ENCODE measurements at regions not wholly inside any gene's neighbourhood (a gene's known extent, or its start where the extent isn't known, plus 50 kb on each side); places are given as distances from the start of the nearest gene placed in this dataset.
A peak's percentile ranks its signal among the peaks of the same experiment; 100 is the strongest.

DNA sequence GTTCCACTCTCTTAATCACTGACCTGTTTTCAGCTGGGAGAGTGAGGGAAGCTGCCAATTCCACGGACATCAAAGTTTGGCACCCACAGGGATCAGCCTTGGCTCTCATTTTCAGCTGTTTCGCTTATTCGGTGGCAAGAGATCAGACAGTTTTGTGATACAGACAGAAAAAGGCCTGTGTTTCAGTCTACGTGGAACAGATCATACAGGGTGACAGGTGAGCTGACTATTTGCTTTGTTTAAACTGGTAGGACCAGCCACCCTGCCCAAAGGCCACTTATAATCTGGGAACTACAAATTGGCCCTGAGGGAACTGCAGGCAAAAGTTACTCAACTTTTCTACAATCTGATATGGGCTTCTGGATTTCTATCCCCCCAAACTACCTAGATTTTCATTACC, 128.6 kb downstream of the ZNF467 start:
- Histone ChIP-seq H3K36me3 (replicated peaks in 1 of 2; ENCODE audit: control insufficient read depth in 1 of 2, insufficient read depth in 2 of 2, low read length in 2 of 2) (no peaks in the 10 kb centered on the region), H4K20me1 (ENCODE audit: insufficient read depth, low read length) (no peaks in the 10 kb centered on the region), H3K4me3 (replicated peaks in 1 of 3; ENCODE audit: low read depth in 2 of 3, low read length in 3 of 3) (no peak overlapping the region), H3K79me2 (ENCODE audit: insufficient read depth, low read length) (no peaks in the 10 kb centered on the region), H3K4me1 (ENCODE audit: control insufficient read depth in 1 of 2, insufficient read depth in 2 of 2, low read length in 2 of 2) (no peaks in the 10 kb centered on the region), H3K27ac (ENCODE audit: low read depth in 1 of 2, low read length in 2 of 2) (no peak overlapping the region), H3K9ac (ENCODE audit: insufficient read depth, low read length, poor library complexity, severe bottlenecking) (no peak overlapping the region), H3K9me3 (replicated peaks in 1 of 2; ENCODE audit: control insufficient read depth in 1 of 2, insufficient read depth in 1 of 2, low read length in 2 of 2) (no peaks in the 10 kb centered on the region), H3K27me3 (ENCODE audit: control insufficient read depth in 2 of 2, insufficient read depth in 2 of 2, low read length in 2 of 2) (peaks cover 0 to 1% of the 10 kb centered on the region in 2 donors), H3K4me2 (replicated peaks; ENCODE audit: extremely low read depth, low read length, poor library complexity, severe bottlenecking) (no peak overlapping the region), H2AFZ (ENCODE audit: insufficient read depth, low read depth, low read length, poor library complexity, severe bottlenecking) (no peak overlapping the region)
- no peak for DNase-seq
- Mint-ChIP-seq H3K4me3 (no peak overlapping the region), H3K27ac (peak overlapping the region in 1 of 7 donors; percentile 25), H3K36me3 (no peaks in the 10 kb centered on the region), H3K4me1 (no peaks in the 10 kb centered on the region), H3K9me3 (peaks cover 0 to 3% (median 0%) of the 10 kb centered on the region in 7 donors), H3K27me3 (ENCODE audit: low read depth in 3 of 3) (peaks cover 5 to 17% (median 12%) of the 10 kb centered on the region in 3 donors)
- TF ChIP-seq, protein P1, sequence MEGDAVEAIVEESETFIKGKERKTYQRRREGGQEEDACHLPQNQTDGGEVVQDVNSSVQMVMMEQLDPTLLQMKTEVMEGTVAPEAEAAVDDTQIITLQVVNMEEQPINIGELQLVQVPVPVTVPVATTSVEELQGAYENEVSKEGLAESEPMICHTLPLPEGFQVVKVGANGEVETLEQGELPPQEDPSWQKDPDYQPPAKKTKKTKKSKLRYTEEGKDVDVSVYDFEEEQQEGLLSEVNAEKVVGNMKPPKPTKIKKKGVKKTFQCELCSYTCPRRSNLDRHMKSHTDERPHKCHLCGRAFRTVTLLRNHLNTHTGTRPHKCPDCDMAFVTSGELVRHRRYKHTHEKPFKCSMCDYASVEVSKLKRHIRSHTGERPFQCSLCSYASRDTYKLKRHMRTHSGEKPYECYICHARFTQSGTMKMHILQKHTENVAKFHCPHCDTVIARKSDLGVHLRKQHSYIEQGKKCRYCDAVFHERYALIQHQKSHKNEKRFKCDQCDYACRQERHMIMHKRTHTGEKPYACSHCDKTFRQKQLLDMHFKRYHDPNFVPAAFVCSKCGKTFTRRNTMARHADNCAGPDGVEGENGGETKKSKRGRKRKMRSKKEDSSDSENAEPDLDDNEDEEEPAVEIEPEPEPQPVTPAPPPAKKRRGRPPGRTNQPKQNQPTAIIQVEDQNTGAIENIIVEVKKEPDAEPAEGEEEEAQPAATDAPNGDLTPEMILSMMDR (IDR thresholded peaks at IDR 0.05): no peak
- WGBS (ENCODE audit: insufficient coverage): 90% methylated on average over 4 of the region's 4 CpGs
- intact Hi-C loops (cut with micrococcal nuclease): no loop called here

DNA sequence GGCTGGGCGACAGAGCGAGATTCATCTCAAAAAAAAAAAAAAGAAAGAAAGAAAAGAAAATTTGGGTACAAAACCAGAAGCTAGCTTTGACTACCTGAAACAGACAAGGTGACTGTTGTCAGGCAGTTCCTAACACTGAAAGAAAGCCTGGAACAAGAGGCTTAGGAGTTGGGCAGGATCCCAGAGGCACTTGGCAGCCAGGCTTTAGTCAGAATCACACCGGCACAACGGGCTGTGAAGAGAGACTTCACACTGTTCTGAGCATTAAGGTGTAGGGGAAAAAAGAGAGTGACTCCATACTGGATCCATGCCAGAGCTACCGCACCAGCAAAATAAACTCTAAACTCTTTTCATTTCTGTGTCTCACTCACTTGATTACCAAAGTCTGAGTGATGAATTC, 130.8 kb downstream of the ZNF467 start:
- H3K4me1 Mint-ChIP-seq: no peaks in the 10 kb centered on the region
- Histone ChIP-seq H3K79me2 (ENCODE audit: insufficient read depth, low read length) (no peaks in the 10 kb centered on the region), H3K27me3 (ENCODE audit: control insufficient read depth in 2 of 2, insufficient read depth in 2 of 2, low read length in 2 of 2) (no peaks in the 10 kb centered on the region), H4K20me1 (ENCODE audit: insufficient read depth, low read length) (no peaks in the 10 kb centered on the region), H3K9me3 (replicated peaks in 1 of 2; ENCODE audit: control insufficient read depth in 1 of 2, insufficient read depth in 1 of 2, low read length in 2 of 2) (no peaks in the 10 kb centered on the region), H3K4me3 (replicated peaks in 1 of 3; ENCODE audit: low read depth in 2 of 3, low read length in 3 of 3) (no peak overlapping the region), H3K36me3 (replicated peaks in 1 of 2; ENCODE audit: control insufficient read depth in 1 of 2, insufficient read depth in 2 of 2, low read length in 2 of 2) (no peaks in the 10 kb centered on the region), H3K4me1 (ENCODE audit: control insufficient read depth in 1 of 2, insufficient read depth in 2 of 2, low read length in 2 of 2) (no peaks in the 10 kb centered on the region), H3K27ac (ENCODE audit: low read depth in 1 of 2, low read length in 2 of 2) (no peak overlapping the region), H3K9ac (ENCODE audit: insufficient read depth, low read length, poor library complexity, severe bottlenecking) (no peak overlapping the region), H2AFZ (ENCODE audit: insufficient read depth, low read depth, low read length, poor library complexity, severe bottlenecking) (no peak overlapping the region), H3K4me2 (replicated peaks; ENCODE audit: extremely low read depth, low read length, poor library complexity, severe bottlenecking) (no peak overlapping the region)
- no peak overlapping the region for H3K4me3 Mint-ChIP-seq
- H3K27ac Mint-ChIP-seq: peak overlapping the region in 1 of 7 donors; percentile 35
- intact Hi-C loops (cut with micrococcal nuclease): no loop called here
- no CpG with 5 or more reads among the region's 5 CpGs for WGBS (ENCODE audit: insufficient coverage)
- H3K27me3 Mint-ChIP-seq (ENCODE audit: low read depth in 3 of 3): peaks cover 4 to 14% (median 6%) of the 10 kb centered on the region in 3 donors
- TF ChIP-seq, protein P1 (IDR thresholded peaks at IDR 0.05): no peak
- DNase-seq: no peak
- no peaks in the 10 kb centered on the region for H3K36me3 Mint-ChIP-seq
- H3K9me3 Mint-ChIP-seq: peaks cover 0 to 3% (median 0%) of the 10 kb centered on the region in 7 donors

All from CD14-positive monocyte (primary cell).